ENCODE measurements at regions not wholly inside any gene's neighbourhood (a gene's known extent, or its start where the extent isn't known, plus 50 kb on each side); places are given as distances from the start of the nearest gene placed in this dataset.
A peak's percentile ranks its signal among the peaks of the same experiment; 100 is the strongest.

- Histone ChIP-seq H3K27ac (peak overlapping the region; percentile 99), H3K36me3 (ENCODE audit: insufficient read depth, low read length) (peaks cover 6% of the 10 kb centered on the region), H3K9ac (ENCODE audit: insufficient read length) (peak overlapping the region; percentile 73), H3K4me3 (0 out of 2 replicates have a peak overlapping the region, but pooled peaks have one; percentile 13), H3K9me3 (ENCODE audit: low read depth, low read length) (0 out of 2 replicates have a peak, but pooled peaks cover 8% of the 10 kb centered on the region)
- DNase-seq (ENCODE audit: low read depth, low spot score): no peak
- no peak for TF ChIP-seq POLR2AphosphoS5 (IDR thresholded peaks at IDR 0.05; ENCODE audit: borderline replicate concordance, low read depth, low read length)
- no peak for TF ChIP-seq EZH2 (IDR thresholded peaks at IDR 0.05)
- TF ChIP-seq FOXP2 (optimal IDR thresholded peaks at IDR 0.05; ENCODE audit: control extremely low read depth, extremely low read length, insufficient read depth): no peak
Measured at GRCh38 chr15:68525815-68526214, 53.0 kb upstream of the CORO2B start.

GRCh38 chr15:68526269-68526668 lies 52.5 kb upstream of the CORO2B start:
- no peak for DNase-seq (ENCODE audit: low read depth, low spot score)
- TF ChIP-seq POLR2AphosphoS5 (IDR thresholded peaks at IDR 0.05; ENCODE audit: borderline replicate concordance, low read depth, low read length): no peak
- no peak for TF ChIP-seq FOXP2 (optimal IDR thresholded peaks at IDR 0.05; ENCODE audit: control extremely low read depth, extremely low read length, insufficient read depth)

GRCh38 chr15:68526784-68527183 lies 52.0 kb upstream of the CORO2B start:
- Histone ChIP-seq H3K27ac (peak overlapping the region; percentile 27; the same call in 1 of the 2 replicates), H3K4me3 (no peak overlapping the region), H3K36me3 (ENCODE audit: insufficient read depth, low read length) (peaks cover 6% of the 10 kb centered on the region), H3K9ac (ENCODE audit: insufficient read length) (no peak overlapping the region), H3K9me3 (ENCODE audit: low read depth, low read length) (0 out of 2 replicates have a peak, but pooled peaks cover 8% of the 10 kb centered on the region)
- TF ChIP-seq POLR2AphosphoS5 (IDR thresholded peaks at IDR 0.05; ENCODE audit: borderline replicate concordance, low read depth, low read length) (no peak), FOXP2 (optimal IDR thresholded peaks at IDR 0.05; ENCODE audit: control extremely low read depth, extremely low read length, insufficient read depth) (no peak), EZH2 (IDR thresholded peaks at IDR 0.05) (no peak)
- no peak for DNase-seq (ENCODE audit: low read depth, low spot score)

More at GRCh38 chr15:68526269-68526668, 52.5 kb upstream of the CORO2B start:
- H3K36me3 ChIP-seq (ENCODE audit: insufficient read depth, low read length): peaks cover 6% of the 10 kb centered on the region
- H3K9me3 ChIP-seq (ENCODE audit: low read depth, low read length): 0 out of 2 replicates have a peak, but pooled peaks cover 8% of the 10 kb centered on the region
- peak overlapping the region; percentile 99; the same call in 1 of the 2 replicates for H3K27ac ChIP-seq
- H3K4me3 ChIP-seq: no peak overlapping the region
- H3K9ac ChIP-seq (ENCODE audit: insufficient read length): no peak overlapping the region

- Histone ChIP-seq H3K9me3 (ENCODE audit: low read depth, low read length) (0 out of 2 replicates have a peak, but pooled peaks cover 8% of the 10 kb centered on the region), H3K4me3 (no peak overlapping the region), H3K27ac (no peak overlapping the region), H3K36me3 (ENCODE audit: insufficient read depth, low read length) (peaks cover 6% of the 10 kb centered on the region), H3K9ac (ENCODE audit: insufficient read length) (no peak overlapping the region)
- DNase-seq (ENCODE audit: low read depth, low spot score): no peak
- TF ChIP-seq FOXP2 (optimal IDR thresholded peaks at IDR 0.05; ENCODE audit: control extremely low read depth, extremely low read length, insufficient read depth) (no peak), POLR2AphosphoS5 (IDR thresholded peaks at IDR 0.05; ENCODE audit: borderline replicate concordance, low read depth, low read length) (no peak), EZH2 (IDR thresholded peaks at IDR 0.05) (no peak)
Measured at GRCh38 chr15:68528626-68529290, 50.0 kb upstream of the CORO2B start.

Measured in SK-N-MC (cell line).